ENCODE measurements at regions not wholly inside any gene's neighbourhood (a gene's known extent, or its start where the extent isn't known, plus 50 kb on each side); places are given as distances from the start of the nearest gene placed in this dataset.

DNA sequence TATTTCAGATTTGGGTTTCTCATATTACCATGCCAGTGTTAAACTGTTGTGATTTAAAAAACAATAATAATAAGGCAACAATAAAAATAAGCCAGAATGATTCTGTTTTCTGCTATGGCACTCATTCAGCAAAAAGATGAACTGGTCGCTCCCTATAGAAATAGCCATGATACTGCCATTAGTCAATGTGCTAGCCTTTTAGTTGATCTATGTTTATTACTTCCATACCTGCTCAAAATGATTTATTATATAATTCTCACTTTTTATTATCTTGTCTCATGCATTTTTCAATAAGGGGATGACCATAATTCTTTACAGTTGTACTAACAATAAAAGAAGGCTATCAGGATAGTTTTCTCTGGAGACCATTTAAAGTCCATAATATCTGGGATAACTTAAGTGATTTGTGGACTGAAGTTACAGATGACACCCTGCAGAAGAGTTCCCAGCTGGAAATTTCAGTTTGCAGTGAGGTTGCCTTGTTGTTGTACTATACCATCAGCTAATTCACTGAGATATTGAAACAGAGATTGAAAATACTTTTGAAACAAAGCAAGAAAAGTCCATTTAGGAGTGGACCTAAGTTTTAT, 334.3 kb downstream of the GABRB2 start:
- TF ChIP-seq SP1 (IDR thresholded peaks at IDR 0.05) (no peak), ZNF384 (IDR thresholded peaks at IDR 0.05) (no peak), TARDBP (IDR thresholded peaks at IDR 0.05) (no peak), HDGF (IDR thresholded peaks at IDR 0.05; ENCODE audit: borderline replicate concordance) (no peak), NFRKB (IDR thresholded peaks at IDR 0.05) (no peak), ARNT (IDR thresholded peaks at IDR 0.05) (no peak), BHLHE40 (IDR thresholded peaks at IDR 0.05; ENCODE audit: borderline replicate concordance) (no peak), FOXK2 (IDR thresholded peaks at IDR 0.05) (no peak), SUZ12 (IDR thresholded peaks at IDR 0.05) (no peak), ELF4 (IDR thresholded peaks at IDR 0.05) (no peak)

Measured in HEK293T (cell line).